GM20000 (cell line): ENCODE measurements at regions not wholly inside any gene's neighbourhood (a gene's known extent, or its start where the extent isn't known, plus 50 kb on each side); places are given as distances from the start of the nearest gene placed in this dataset.

Source experiments
- DNase-seq: peaks from one replicate; pipeline ENCODE4 v3.0.0; 2012; ENCODE audit warnings: low spot score
- CTCF ChIP-seq: IDR thresholded peaks from 2 replicates; pipeline ENCODE4 v1.5.1; 2012; ENCODE audit warnings: mild to moderate bottlenecking, control low read depth; ENCODE audit errors: extremely low read depth, missing control alignments

- TF ChIP-seq CTCF: no peak
These were observed 416.5 kb downstream of the DMRTA1 start for GRCh38 chr9:22863106-22863505.

GRCh38 chr9:22863736-22864135 is 417.1 kb downstream of the DMRTA1 start:
- TF ChIP-seq CTCF: no peak
- no peak for DNase-seq

More at GRCh38 chr9:22863106-22863505, 416.5 kb downstream of the DMRTA1 start:
- DNase-seq: no peak

- no peak for TF ChIP-seq CTCF
These were observed 446.7 kb downstream of the DMRTA1 start for GRCh38 chr9:22893196-22893843.

GRCh38 chr9:22898591-22898990 is 452.0 kb downstream of the DMRTA1 start:
- TF ChIP-seq CTCF: no peak
- no peak for DNase-seq

More at GRCh38 chr9:22893196-22893843, 446.7 kb downstream of the DMRTA1 start:
- no peak for DNase-seq

GRCh38 chr9:22911632-22912031 is 465.0 kb downstream of the DMRTA1 start:
- no peak for DNase-seq
- no peak for TF ChIP-seq CTCF

- DNase-seq: no peak
- TF ChIP-seq CTCF: no peak
These were observed 466.4 kb downstream of the DMRTA1 start for GRCh38 chr9:22913026-22913425.

- no peak for TF ChIP-seq CTCF
- DNase-seq: peak; percentile 1
These were observed 466.9 kb downstream of the DMRTA1 start for GRCh38 chr9:22913518-22913917.
